HAP-1 (cell line): ENCODE measurements at regions not wholly inside any gene's neighbourhood (a gene's known extent, or its start where the extent isn't known, plus 50 kb on each side); places are given as distances from the start of the nearest gene placed in this dataset.

Source experiments
- DNase-seq, 2 experiments: peaks; one replicate each; pipeline ENCODE4 v3.0.0-alpha.2; 2016 to 2020; ENCODE audit warnings: low spot score in 2 of 2
- H3K27me3 ChIP-seq: fragments of 250-450 bp; sonication (Bioruptor Pico); 2 replicates; pipeline ENCODE4 v1.5.1; 2020; ENCODE audit warnings: low read depth, mild to moderate bottlenecking, moderate library complexity
- H3K36me3 ChIP-seq: fragments of 250-450 bp; sonication (Bioruptor Pico); replicated peaks from 2 replicates; pipeline ENCODE4 v1.5.1; 2020; ENCODE audit warnings: mild to moderate bottlenecking
- H3K4me1 ChIP-seq: fragments of 250-450 bp; sonication (Bioruptor Pico); 2 replicates; pipeline ENCODE4 v1.5.1; 2020; ENCODE audit warnings: mild to moderate bottlenecking
- H3K4me3 ChIP-seq: fragments of 250-450 bp; sonication (Bioruptor Pico); 2 replicates; pipeline ENCODE4 v1.5.1; 2020; ENCODE audit warnings: mild to moderate bottlenecking, moderate library complexity
- H3K9me3 ChIP-seq: fragments of 250-450 bp; sonication (Bioruptor Pico); 2 replicates; pipeline ENCODE4 v1.5.1; 2020; ENCODE audit warnings: mild to moderate bottlenecking, moderate library complexity
- in situ Hi-C: fragments of 300-500 bp; cut with MboI; formaldehyde crosslinking; loops from 3 replicates; pipeline ENCODE4 v1.14.3; 2020; ENCODE audit warnings: low sequenced_read_pairs, inconsistent platforms, mixed read lengths

DNA sequence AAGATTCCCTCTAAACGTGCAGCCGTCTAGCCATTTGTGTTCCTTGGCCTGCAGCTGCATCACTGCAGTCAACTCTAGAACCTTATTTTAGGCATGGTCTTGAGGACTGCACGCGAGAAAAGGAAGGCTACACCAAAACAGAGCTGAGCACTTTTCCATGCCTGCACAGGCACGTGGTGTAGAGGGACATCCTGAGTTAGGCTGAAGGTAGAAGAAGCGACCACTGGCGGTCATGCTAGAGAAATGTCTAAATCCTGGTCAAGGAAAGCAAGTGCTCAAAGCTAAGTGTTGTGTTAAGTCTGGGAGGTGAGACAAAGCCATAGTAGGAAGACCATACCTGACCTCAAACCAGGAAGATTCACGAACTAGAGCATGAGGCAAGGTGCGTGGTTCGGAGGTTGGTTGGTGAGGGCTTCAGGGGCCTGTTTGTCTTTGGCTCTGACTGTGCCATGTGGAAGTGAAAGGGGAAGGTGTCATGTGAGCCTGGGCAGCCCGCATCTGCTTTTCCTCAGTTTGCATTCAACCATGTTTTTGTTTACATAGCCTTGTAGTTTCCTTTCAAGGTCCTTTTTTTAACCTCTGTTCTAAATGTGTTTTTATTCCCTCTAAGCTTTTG, 203.8 kb downstream of the AASDH start:
- in situ Hi-C loops: no loop called here
- DNase-seq: no peak

DNA sequence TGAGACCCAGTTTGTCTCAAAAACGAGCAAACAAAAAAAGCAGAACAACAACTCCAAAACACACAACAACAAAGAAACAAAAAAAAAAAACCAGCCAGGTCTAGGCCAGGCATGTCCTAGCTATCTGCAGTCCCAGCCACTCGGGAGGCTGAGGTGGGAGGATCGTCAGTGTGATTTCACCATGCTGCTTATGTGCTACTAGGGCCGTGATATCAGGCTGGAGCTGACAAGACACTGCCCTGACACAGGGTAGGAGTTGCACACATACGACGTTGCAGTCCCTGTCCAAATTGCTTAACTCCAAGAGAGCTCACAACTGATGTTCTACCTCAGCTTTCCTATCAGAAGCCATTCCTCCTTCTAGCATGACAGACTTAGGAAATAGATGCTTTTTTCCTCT, 204.9 kb downstream of the AASDH start:
- in situ Hi-C loops: no loop called here
- H3K36me3 ChIP-seq: no peaks in the 10 kb centered on the region

More for the DNA sequence above, 203.8 kb downstream of the AASDH start:
- H3K9me3 ChIP-seq: no peaks in the 10 kb centered on the region
- no peaks in the 10 kb centered on the region for H3K4me1 ChIP-seq
- H3K4me3 ChIP-seq: no peak overlapping the region
- H3K36me3 ChIP-seq: no peaks in the 10 kb centered on the region
- no peaks in the 10 kb centered on the region for H3K27me3 ChIP-seq

DNA sequence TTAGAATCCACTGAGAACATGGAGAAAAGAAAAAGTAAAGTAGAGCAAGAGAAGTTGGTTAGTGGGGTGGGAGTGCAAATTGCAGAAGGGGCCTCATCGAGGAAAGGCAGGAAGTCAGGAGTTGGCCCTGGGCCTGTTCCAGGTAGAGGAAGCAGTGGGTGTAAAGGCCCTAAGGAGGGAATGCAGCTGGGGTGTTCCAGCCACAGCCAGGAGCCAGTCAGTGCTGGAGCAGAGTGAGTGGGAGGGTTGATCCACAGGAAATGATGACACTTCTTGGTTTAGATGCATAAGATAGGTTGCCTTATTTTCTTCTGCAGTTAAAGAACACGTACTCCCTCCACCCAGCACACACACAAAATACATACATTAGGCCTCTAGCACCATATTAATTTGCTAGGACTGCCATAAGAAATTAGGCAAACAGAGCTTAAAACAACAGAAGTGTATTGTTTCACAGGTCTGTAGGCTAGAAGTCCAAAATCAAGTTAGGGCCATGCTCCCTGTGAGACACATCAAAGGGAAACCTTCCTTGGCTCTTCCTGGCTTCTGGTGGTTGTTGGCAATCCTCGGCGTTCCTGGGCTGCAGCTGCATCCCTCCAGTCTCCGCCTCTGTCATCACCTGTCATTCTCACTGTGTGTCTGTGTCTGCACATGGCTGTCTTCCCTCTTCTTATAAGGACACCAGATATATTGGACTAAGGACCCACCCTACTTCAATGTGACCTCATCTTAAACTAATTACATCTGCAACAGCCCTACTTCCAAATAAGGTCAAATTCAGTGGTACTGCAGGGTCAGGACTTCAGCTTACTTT, 205.9 kb downstream of the AASDH start:
- in situ Hi-C loops: no loop called here
- Histone ChIP-seq H3K36me3 (no peaks in the 10 kb centered on the region), H3K27me3 (no peaks in the 10 kb centered on the region), H3K4me1 (no peaks in the 10 kb centered on the region), H3K4me3 (no peak overlapping the region), H3K9me3 (0 out of 2 replicates have a peak, but pooled peaks cover 5% of the 10 kb centered on the region)
- no peak for DNase-seq

More for the DNA sequence above, 204.9 kb downstream of the AASDH start:
- no peak overlapping the region for H3K4me3 ChIP-seq
- 0 out of 2 replicates have a peak, but pooled peaks cover 3% of the 10 kb centered on the region for H3K9me3 ChIP-seq
- H3K4me1 ChIP-seq: no peaks in the 10 kb centered on the region
- no peak for DNase-seq
- H3K27me3 ChIP-seq: no peaks in the 10 kb centered on the region

- no peak for DNase-seq
- no peak overlapping the region for H3K4me3 ChIP-seq
- no peaks in the 10 kb centered on the region for H3K36me3 ChIP-seq
- no peaks in the 10 kb centered on the region for H3K27me3 ChIP-seq
- H3K9me3 ChIP-seq: no peaks in the 10 kb centered on the region
- in situ Hi-C loops: no loop called here
- H3K4me1 ChIP-seq: no peaks in the 10 kb centered on the region
Observed at GRCh38 chr4:56169061-56169460, 218.2 kb downstream of the AASDH start.

GRCh38 chr4:56164907-56165306, 216.2 kb downstream of the CEP135 start:
- Histone ChIP-seq H3K9me3 (no peaks in the 10 kb centered on the region), H3K4me3 (no peak overlapping the region), H3K27me3 (no peaks in the 10 kb centered on the region), H3K36me3 (no peaks in the 10 kb centered on the region), H3K4me1 (no peaks in the 10 kb centered on the region)
- in situ Hi-C loops: no loop called here
- no peak for DNase-seq

GRCh38 chr4:56160636-56161035, 211.9 kb downstream of the CEP135 start:
- in situ Hi-C loops: no loop called here
- DNase-seq: no peak
- no peaks in the 10 kb centered on the region for H3K4me1 ChIP-seq
- no peak overlapping the region for H3K4me3 ChIP-seq
- H3K27me3 ChIP-seq: no peaks in the 10 kb centered on the region
- no peaks in the 10 kb centered on the region for H3K36me3 ChIP-seq
- H3K9me3 ChIP-seq: no peaks in the 10 kb centered on the region

- no peak for DNase-seq
- in situ Hi-C loops: no loop called here
- Histone ChIP-seq H3K4me3 (no peak overlapping the region), H3K27me3 (no peaks in the 10 kb centered on the region), H3K4me1 (no peaks in the 10 kb centered on the region), H3K9me3 (no peaks in the 10 kb centered on the region), H3K36me3 (no peaks in the 10 kb centered on the region)
Observed at GRCh38 chr4:56158483-56158882, 209.7 kb downstream of the CEP135 start.

DNA sequence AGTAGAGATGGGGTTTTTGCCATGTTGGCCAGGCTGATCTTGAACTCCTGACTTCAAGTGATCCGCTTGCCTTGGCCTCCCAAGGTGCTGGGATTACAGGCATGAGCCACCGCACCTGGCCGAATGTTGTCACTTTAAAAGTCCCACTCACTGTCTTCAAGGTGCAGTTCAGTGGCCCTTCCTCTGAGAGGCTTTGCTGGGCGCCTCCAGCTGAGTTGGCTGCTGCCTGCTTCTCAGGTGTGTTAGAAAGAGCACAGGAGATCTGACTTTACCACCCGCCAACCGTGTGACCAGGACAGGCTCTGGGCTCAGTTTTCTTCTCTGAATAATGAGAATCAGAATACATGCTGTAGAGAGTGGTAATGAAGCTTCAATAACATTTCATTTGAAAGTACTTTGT, 207.4 kb downstream of the CEP135 start:
- H3K27me3 ChIP-seq: no peaks in the 10 kb centered on the region
- H3K36me3 ChIP-seq: no peaks in the 10 kb centered on the region
- in situ Hi-C loops: no loop called here
- no peaks in the 10 kb centered on the region for H3K4me1 ChIP-seq
- no peak for DNase-seq
- H3K9me3 ChIP-seq: no peaks in the 10 kb centered on the region
- H3K4me3 ChIP-seq: no peak overlapping the region

DNA sequence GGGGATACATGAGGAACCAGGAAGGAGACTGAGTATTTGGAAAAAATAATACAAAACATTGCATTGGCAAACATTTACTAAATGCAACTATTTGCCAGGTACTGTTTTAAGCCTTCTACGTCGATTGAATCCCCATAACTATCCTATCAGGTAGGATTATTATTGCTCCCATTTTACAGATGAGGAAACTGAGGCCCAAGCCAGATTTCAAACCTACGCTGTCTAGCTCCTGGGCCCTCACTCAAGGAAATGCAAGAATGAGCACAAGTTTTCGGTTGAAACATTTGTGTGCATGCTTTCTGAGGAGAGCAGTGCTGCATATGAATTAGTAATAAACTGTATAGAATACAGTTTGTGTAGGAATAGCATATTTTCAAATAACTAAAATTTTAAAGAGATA, 206.7 kb downstream of the CEP135 start:
- H3K9me3 ChIP-seq: no peaks in the 10 kb centered on the region
- no peak overlapping the region for H3K4me3 ChIP-seq
- H3K4me1 ChIP-seq: peaks cover 2% of the 10 kb centered on the region
- H3K27me3 ChIP-seq: no peaks in the 10 kb centered on the region
- no peak for DNase-seq
- in situ Hi-C loops: no loop called here
- H3K36me3 ChIP-seq: no peaks in the 10 kb centered on the region

DNA sequence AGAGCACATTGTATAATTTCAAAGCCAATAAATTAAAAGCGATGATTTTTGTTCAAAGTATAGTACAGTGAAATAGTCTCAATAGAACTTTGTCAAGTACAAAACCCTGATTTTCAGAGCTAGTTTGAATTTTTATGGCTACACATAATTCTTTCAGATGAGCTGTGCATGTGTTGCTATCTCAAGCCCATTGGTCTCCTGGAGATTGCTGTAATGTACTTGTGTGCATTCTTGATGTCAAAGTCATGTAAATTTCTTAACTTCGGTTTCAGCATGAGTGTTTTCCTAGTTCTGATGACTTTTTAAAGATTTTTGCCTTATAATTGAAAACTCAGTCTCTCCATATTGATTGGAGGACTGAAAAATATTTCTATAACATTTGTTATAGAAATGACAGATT, 200.8 kb downstream of the CEP135 start:
- peaks cover 19% of the 10 kb centered on the region for H3K4me1 ChIP-seq
- H3K36me3 ChIP-seq: no peaks in the 10 kb centered on the region
- no peak overlapping the region for H3K4me3 ChIP-seq
- no peaks in the 10 kb centered on the region for H3K27me3 ChIP-seq
- no peaks in the 10 kb centered on the region for H3K9me3 ChIP-seq
- DNase-seq: no peak
- in situ Hi-C loops: no loop called here

GRCh38 chr4:56148428-56148827, 199.7 kb downstream of the CEP135 start:
- Histone ChIP-seq H3K27me3 (no peaks in the 10 kb centered on the region), H3K4me3 (no peak overlapping the region), H3K4me1 (peaks cover 19% of the 10 kb centered on the region), H3K36me3 (no peaks in the 10 kb centered on the region), H3K9me3 (no peaks in the 10 kb centered on the region)
- no peak for DNase-seq
- in situ Hi-C loops: no loop called here

DNA sequence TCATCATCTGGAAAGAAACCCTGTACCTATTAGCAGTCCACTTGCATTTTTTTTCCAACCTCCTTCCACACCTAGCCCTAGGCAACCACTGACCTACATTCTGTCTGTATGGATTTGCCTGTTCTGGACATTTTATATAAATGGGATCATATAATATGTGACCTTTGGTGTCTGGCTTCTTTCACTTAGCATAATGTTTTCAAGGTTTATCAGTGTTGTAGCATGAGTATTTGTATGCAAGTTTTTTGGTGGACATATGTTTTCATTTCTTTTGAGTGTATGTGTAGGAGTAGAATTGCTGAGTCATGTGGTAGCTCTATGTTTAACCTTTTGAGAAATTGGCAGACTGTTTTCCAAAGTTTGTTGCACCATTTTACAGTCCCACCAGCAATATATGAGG, 198.6 kb downstream of the CEP135 start:
- Histone ChIP-seq H3K27me3 (no peaks in the 10 kb centered on the region), H3K9me3 (no peaks in the 10 kb centered on the region), H3K4me3 (no peak overlapping the region), H3K4me1 (peaks cover 19% of the 10 kb centered on the region), H3K36me3 (no peaks in the 10 kb centered on the region)
- in situ Hi-C loops: no loop called here
- DNase-seq: no peak

- Histone ChIP-seq H3K9me3 (no peaks in the 10 kb centered on the region), H3K27me3 (no peaks in the 10 kb centered on the region), H3K4me1 (peaks cover 19% of the 10 kb centered on the region), H3K36me3 (no peaks in the 10 kb centered on the region), H3K4me3 (no peak overlapping the region)
- in situ Hi-C loops: no loop called here
- DNase-seq: no peak
Observed at GRCh38 chr4:56146956-56147355, 198.2 kb downstream of the CEP135 start.

DNA sequence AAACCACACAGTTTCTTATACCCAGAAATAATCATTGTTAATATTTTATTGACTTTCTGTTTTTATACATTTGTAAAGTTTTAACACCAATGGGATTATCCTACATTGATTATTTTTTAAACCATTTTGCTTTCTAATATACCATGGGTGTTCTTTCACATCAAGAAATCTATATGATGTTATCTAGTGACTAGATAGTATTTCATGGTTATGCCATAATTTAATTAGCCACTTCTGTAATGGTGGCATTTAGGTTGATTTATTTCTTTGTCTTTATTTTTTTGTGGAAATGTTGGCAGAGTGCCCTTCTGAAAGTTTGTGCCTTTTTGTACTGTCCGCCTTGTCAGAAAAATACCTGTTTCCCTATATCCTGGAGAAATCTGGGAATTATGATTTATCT, 193.3 kb downstream of the CEP135 start:
- Histone ChIP-seq H3K4me1 (peaks cover 1% of the 10 kb centered on the region), H3K9me3 (no peaks in the 10 kb centered on the region), H3K27me3 (no peaks in the 10 kb centered on the region), H3K4me3 (no peak overlapping the region), H3K36me3 (no peaks in the 10 kb centered on the region)
- in situ Hi-C loops: no loop called here
- DNase-seq: no peak
